GM12874 (cell line): ENCODE measurements at regions not wholly inside any gene's neighbourhood (a gene's known extent, or its start where the extent isn't known, plus 50 kb on each side); places are given as distances from the start of the nearest gene placed in this dataset.

Source experiments
- TF ChIP-seq, protein P1 (sequence below): IDR thresholded peaks from 2 replicates; pipeline ENCODE4 v1.5.1; 2011; ENCODE audit warnings: low read depth, mild to moderate bottlenecking, control low read depth, low read length, moderate library complexity; ENCODE audit not compliant: insufficient read depth

DNA sequence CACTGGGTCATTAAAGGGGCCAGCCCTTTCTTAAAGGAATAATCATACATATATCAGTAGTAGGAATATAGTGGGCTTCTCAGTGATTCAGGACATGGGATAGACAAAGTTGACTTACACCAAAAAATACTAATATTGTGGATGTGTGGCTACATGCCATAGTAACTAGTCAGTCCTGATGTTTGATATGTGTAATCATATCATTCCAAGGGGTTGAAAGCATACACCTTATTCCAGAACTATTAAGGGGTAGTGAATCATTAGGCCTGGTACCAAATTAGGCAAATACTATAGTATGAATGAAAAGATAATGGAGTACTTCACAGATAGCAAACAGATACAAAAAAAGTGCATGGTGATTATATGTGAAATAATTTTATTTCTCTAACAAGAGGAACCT lies 814.9 kb upstream of the NRXN1 start:
- TF ChIP-seq, protein P1, sequence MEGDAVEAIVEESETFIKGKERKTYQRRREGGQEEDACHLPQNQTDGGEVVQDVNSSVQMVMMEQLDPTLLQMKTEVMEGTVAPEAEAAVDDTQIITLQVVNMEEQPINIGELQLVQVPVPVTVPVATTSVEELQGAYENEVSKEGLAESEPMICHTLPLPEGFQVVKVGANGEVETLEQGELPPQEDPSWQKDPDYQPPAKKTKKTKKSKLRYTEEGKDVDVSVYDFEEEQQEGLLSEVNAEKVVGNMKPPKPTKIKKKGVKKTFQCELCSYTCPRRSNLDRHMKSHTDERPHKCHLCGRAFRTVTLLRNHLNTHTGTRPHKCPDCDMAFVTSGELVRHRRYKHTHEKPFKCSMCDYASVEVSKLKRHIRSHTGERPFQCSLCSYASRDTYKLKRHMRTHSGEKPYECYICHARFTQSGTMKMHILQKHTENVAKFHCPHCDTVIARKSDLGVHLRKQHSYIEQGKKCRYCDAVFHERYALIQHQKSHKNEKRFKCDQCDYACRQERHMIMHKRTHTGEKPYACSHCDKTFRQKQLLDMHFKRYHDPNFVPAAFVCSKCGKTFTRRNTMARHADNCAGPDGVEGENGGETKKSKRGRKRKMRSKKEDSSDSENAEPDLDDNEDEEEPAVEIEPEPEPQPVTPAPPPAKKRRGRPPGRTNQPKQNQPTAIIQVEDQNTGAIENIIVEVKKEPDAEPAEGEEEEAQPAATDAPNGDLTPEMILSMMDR, result no peak

DNA sequence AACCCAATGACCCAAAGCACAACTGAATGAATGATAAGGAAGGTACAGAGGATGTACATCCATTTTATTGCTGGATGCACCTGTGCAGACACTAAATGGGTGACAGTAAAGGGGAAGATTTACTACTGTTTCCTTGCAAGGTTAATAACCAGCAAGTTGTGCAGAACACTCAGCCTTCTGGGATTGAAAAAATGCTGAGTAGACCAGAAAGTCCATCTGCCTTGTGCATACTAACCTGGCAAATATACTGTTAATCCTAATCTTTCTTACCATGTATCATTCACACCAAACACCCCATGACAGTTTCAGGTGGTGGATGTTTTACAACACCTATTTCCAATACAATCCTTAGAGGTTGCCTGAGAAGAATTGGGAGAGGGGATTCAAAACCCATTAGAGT lies 814.1 kb upstream of the NRXN1 start:
- TF ChIP-seq, protein P1, result no peak

DNA sequence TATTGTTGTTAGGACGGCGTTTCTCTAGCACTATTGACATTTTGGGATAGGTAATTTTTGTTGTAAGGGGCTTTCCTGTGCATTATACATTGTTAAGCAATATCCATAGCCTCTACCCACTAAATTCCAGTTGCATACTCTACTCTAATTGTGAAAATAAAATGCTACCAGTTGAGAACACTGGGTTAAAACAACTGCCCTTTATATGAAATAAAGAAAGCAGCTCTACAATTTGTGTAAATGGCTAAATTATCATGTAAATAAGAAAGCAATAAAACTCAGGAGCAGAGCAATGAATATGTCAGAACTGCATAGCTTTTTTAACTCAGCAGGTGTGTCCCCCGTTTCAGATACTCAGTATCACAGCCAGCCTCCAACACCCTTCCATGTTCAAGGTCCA lies 812.7 kb upstream of the NRXN1 start:
- TF ChIP-seq, protein P1, result no peak

GRCh38 chr2:51829477-51829876 lies 797.5 kb upstream of the NRXN1 start:
- TF ChIP-seq, protein P1, result no peak

DNA sequence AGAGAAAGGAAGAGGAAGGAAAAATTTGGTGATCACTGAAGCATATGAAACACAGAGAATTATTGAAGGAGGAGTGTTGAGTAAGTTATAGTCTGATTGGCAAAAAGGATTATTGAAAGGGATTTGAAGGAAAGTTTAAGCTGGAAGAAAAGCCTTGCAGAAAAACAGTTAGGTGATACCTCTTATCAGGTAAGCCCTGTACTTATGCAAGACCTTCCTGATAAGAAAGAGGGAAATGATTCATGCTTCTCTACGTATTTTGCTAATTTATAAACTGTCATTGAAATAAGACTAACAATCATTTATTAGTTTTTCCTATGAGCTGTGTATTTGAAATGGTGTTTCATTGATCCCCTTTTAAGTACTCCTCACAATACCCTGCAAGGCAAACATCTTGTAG lies 793.9 kb upstream of the NRXN1 start:
- TF ChIP-seq, protein P1, result no peak

- TF ChIP-seq, protein P1, result no peak
These were observed 781.3 kb upstream of the NRXN1 start for GRCh38 chr2:51813247-51813646.

DNA sequence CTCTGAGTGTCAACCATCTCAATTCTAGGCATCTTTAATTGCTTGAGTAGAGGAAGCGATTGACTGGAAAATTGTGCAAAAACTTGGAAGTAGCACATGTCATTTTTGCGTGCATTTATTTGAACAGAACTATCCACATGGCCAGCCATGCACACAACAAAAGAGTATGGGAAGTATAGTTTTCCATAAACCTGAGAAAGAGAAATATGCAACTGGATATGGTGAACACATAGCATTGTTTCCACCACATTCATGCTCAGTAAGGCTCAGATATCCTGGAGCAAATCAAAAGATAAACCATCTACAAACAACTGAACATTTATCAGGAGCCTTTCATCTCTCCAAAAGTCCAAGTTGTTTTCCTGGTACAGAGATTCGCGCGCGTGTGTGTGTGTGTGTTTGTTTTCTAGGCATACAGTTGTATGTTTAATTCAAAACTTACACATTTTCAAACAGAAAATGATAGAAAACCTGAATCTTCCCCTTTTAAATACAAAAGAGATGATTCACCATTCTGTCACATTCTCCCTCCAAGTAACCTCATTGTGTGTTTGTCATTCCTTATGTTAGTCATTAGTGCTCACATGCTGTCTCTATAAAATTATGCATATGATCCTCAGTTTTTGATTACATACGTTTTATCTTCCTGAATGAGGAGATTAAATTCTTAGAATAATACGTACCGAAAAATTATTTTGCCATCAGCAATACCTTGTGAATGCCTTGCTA lies 780.4 kb upstream of the NRXN1 start:
- TF ChIP-seq, protein P1, result no peak

DNA sequence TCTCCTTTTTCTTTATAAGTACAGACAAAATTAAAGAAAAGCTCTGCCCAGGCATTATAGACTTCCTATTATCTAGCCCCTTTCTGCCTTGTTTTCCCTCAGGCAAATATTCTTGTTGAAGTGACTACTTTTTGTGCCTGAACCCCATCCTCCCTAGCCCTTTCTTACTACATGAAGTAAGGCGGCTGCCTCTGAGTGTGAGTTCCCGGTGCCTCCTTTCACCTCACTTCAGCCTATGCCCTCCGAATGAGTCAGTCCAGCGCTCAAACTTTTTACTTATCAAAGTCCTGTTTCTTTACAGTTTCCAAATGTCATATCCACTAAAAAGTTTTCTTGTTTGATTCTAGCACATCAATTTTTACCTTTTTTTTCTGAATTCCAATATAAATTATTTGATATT lies 778.3 kb upstream of the NRXN1 start:
- TF ChIP-seq, protein P1, result no peak
